Daoy (cell line): ENCODE measurements at regions not wholly inside any gene's neighbourhood (a gene's known extent, or its start where the extent isn't known, plus 50 kb on each side); places are given as distances from the start of the nearest gene placed in this dataset.
"Not testable (repeated sequence)": the region's sequence is repeated elsewhere in the genome, so short reads cannot be mapped to it uniquely, and the experiment has no call there.

Source experiments
- DNase-seq: peaks from one replicate; pipeline ENCODE4 v3.0.0-alpha.2; 2015; ENCODE audit warnings: low read depth

DNA sequence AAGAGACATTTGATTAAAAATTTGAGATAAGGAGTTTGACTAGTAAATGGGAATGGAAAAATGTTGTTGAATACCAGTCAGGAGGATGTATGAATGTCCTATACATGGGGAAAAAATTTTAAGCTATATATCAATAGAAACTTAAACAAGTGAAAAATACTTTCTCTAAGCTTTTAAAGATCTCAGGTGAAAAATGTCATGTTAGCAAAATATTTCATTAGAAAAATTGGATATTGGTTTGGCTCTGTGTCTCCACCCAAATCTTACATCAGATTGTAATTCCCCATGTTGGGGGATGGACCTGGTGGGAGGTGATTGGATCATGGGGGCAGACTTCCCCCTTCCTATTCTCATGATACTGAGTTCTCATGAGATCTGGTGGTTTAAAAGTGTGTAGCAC lies 279.6 kb upstream of the CADM2 start:
- DNase-seq = no peak

DNA sequence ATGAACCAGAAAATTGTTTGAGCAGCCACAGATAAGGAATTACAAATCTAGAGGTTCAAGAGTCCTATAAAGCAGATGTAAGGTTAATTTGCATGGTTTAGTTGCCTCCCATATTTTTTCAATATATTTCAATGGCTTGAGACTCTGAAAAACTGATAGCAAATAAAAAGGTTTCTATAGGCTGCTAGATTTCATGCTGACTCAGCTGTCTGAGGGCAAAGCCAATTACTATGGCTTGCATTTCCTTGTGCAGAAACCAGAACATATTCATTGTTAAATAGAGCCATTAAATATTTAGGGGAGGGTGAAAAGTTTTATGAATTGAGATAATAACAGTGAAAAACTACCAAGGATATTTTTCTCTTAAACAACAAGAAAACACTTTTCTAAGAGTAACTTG lies 278.1 kb upstream of the CADM2 start:
- no peak for DNase-seq

DNA sequence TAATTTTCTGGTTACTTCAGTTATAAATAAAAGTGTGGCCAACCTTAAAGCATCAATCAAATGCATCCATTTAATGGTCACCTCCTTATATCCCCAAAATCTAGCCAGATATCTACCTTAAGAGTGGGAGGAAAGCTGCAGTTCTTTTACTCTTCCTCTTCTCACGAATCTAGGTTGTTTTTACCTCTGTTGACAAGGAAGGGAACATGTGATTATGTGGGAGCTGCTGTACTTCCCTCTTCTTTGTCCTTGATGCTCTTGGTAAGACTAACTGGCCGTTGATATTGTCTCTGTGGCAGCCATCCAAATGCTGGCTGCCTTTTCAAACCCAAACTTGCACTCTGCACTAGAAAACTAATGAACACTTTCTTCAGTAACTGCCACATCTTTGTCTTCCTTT lies 275.3 kb upstream of the CADM2 start:
- no peak for DNase-seq

DNA sequence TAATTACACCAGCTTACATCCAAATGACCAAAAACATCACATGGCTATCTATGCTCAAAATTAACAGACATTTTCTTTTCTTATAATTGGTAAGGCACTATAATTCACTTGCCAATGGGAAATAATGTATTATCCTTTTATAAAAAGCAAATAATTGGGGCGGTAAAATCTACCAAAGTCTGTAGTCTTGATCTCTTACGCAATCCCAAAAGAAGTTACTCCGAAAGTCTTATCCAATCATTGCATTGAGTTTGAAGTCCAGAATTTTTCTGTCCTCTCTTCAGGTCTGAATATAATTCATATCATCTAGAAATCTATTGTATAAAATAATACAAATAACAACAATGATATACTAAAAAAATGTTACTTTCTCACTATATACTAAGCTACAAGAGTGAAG lies 273.3 kb upstream of the CADM2 start:
- no peak for DNase-seq

DNA sequence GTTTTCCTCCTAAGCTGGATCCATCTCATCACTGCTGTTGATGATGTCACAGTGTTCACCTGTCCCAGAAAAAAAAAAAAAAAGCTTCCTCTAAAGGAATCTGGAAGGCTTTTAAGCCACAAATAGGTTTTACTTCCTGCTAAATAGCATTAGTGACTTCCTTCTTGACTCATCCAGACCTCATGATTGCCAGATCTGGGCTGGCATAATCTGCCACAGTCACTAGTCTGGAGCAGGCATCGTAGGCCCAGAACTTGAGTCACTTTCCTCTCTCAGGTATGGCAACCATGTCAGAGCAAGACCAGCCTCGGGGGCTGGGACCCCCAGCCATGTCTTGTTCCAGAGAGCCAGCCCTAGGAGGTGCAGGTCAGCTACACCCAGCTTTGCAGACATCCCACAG lies 266.5 kb upstream of the CADM2 start:
- DNase-seq = no peak

DNA sequence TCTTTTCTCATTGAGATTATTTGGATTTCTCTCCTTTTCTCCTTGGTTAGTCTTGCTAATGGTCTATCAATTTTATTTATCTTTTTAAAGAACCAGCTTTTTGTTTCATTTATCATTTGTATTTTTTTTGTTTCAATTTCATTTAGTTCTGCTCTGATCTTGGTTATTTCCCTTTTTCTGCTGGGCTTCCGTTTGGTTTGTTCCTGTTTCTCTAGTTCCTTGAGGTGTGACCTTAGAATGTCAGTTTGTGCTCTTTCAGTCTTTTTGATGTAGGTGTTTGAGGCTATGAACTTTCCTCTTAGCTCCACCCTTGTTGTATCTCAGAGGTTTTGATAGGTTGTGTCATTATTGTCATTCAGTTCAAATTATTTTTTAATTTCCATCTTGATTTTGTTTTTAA lies 248.5 kb upstream of the CADM2 start:
- not testable (repeated sequence) for DNase-seq

DNA sequence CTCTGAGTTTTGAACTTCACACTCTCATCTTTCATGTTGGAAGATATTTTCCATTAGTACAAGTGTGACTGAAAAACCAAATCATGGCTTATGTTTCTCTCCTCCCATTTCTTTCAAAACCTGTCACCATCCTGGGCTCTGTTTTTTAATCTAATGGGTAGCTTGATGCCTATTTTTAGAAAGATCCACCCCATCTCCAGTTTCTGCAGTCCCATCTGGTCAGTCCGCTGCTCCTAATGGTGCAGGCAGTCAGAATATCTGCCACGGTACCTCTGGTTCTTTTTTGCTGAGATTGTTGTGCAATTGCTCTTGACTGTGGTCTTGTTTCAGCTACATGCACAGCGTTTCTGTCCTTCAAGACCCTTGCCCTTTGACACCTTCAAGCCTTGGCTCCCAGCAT lies 240.9 kb upstream of the CADM2 start:
- no peak for DNase-seq

DNA sequence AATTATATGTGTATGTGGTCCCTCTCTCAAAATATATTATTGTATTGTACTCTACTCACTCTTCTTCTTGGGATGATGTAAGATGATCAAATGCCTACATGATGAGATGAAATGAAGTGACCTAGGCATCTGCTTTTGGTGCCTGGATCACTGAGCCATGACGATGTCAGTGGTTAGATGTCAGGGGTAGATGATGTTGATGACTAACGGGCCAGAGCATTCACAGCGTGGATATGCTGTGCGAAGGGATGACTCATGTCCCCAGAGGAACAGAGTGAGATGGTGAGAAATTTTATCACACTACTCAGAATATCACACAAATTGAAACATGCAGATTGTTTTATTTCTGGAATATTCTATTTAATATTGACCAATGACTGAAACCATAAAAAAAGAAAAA lies 233.9 kb upstream of the CADM2 start:
- peak; percentile 3 for DNase-seq

DNA sequence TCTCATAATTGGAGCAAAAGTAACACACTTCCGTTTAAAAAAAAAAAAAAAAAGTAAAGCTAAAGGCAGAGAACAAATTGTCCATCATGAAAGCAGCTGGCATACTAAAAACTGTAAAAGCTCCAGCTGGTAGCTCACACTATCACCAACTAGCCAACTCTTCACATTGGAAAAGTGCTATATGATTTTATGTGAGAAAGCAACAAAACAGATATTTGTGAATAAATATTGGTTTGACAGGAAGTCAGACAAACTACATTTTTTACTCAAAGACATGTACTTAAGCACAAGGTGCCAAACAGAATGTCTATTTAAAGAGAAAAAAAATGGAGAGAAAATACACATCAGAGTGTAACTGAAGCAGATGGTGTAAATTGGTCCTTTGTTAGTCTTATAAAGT lies 231.2 kb upstream of the CADM2 start:
- DNase-seq = no peak

DNA sequence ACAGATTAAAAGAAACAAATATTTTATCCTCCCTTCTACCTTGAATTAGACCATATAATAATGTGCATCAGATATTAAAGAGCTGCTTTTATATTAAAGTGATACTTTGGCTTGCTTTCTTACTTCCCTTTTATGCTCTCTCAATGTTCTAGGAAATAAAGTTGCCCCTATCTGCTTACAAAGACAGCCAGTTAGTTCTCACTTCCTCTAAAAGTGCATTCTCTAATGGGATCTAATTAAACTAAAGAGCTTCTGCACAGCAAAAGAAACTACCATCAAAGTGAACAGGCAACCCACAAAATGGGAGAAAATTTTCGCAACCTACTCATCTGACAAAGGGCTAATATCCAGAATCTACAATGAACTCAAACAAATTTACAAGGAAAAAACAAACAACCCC lies 224.1 kb upstream of the CADM2 start:
- DNase-seq = not testable (repeated sequence)

DNA sequence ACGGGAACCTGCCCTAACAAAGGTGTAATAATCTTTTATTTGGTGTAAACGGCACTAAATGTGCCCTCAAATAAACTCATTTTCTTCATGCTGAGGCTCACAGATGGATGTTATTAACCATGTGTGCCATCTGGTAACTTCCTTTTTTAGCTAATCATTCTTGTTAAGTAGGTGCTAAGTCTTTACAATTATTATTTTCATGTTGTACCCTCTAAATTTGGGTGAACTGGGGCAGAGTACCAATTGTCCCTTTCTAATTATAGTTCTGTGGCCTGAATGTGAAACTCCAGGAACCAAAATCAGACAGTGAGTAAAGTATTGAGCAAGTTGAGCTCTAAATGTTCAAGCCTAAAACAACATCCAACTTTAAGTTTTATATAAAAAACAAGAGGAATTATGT lies 220.7 kb upstream of the CADM2 start:
- DNase-seq = no peak

DNA sequence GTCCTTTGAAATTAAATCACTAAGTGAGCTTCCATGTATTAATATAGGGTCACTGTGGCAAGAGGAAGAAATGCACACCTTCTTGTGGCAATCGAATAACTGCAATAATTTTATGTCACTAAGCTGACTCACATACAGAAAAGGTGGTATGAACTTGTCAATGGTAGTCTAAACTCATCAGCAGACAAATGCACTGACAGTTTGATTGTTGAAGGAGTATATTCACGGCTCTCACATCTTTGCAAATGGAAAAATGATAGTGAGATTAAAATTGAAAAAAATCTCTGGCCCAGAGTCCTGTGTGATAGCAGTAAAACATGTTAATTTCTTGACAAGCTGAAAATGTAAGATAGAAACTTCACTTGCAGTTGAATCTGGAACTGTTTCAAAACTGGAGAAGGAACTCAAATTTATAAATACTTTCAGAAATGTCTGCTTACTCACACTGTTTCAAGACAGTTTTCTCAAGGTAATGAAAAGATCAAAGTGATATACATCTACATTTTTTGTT lies 215.8 kb upstream of the CADM2 start:
- DNase-seq = no peak

DNA sequence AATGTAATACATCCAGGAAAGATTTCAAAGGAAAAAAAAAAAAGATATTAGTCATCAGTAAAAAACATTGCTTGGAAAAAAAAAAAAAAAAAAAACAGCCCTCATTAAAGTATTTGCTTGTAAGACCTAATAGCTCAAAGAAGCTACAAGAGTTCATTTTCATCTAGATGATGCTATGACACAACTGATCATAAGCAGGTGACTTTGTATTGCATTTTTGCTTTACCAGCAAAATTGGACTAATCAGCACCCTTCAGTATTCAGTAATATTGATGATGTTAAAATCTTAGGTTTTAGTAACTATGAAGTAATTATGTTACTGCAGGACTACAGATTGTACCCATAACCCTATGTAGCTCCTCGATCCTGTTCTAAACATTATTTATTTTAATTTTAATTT lies 214.7 kb upstream of the CADM2 start:
- DNase-seq = no peak

DNA sequence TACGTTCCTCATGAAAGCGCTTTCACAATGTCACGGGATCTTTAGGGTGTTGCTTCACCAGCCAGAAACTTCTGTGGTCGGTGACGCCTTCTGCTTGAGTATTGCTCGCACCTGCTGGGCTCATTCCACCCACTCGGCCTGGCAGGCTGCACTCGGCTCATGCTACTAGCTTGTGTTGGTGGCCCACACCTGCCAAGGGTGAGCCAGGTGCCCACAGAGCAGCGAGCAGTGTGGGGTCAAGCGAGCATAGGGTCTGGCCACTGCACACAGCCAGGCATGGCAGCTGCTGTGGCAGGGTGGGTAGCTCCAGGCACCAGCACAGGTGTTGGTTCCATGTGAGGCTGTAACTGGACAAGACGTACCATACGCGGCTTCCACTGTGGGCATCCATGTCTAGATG lies 202.9 kb upstream of the CADM2 start:
- DNase-seq = no peak

DNA sequence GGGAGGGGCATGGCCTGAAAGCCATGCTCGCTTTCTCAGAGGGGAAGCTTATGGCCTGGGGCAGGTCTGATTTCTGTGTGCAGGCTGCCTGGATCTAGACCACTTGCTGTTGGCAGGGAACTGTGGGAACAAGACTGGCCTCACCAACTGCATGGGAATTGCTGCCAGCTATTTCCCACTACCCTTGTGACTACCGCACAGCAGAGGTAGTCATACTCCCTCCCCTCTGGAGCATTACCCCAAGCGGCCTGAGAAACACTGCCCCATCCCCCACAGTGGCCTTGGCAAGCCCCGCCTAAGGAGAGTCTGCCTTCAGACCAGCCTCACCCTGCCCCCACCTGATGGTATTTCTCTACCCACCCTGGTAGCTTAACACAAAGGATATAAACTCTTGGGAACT lies 199.4 kb upstream of the CADM2 start:
- DNase-seq = no peak

DNA sequence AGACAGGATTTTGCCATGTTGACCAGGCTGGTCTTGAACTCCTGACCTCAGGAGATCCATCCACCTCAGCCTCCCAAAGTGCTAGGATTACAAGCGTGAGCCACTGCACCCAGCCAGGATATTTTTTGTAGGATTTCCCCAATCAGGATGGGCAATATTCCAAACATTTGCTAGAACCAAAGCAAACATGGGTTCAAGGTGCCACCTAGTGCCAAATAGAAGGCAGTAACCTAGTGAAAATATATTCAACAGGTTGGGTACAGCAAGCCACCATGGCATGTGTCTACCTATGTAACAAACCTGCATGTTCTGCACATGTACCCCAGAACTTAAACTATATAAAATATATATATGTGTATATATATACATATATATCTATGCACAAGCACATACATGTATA lies 185.9 kb upstream of the CADM2 start:
- DNase-seq = no peak

DNA sequence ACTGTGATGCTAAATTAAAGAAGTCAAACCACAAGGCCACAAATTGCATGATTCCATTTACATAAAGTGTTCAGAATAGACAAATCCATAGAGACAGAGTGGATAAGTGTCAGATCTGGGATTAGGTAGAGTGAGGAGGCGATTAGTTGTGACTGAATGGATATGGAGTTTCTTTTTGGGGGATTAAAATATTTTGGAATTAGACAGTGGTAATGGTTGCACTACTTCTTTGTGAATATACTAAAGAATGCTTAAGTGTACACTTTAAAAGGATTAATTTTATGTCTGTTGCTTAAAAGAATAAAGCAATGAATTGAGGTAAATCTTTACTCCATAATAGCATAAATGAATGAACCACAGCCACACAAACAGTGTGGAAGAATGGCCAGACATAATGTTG lies 175.5 kb upstream of the CADM2 start:
- no peak for DNase-seq

DNA sequence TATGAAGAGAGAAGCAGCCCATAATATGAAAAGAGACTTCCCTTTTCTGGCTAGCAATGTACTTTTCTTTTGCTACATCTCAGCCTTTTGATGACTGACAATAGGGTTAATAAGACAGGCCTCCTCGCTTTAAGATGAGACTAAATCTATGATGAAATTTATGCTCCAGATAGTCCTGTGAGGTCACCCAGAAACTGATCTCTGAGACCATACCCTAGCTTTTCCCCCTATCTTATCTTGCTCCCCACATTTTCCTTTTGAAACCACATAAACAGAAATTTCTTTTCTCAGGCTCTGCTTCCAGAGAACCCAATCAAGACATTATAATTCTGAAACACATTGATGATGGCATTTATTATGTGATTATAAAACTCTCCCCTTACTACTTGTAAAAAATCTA lies 168.8 kb upstream of the CADM2 start:
- DNase-seq = no peak

DNA sequence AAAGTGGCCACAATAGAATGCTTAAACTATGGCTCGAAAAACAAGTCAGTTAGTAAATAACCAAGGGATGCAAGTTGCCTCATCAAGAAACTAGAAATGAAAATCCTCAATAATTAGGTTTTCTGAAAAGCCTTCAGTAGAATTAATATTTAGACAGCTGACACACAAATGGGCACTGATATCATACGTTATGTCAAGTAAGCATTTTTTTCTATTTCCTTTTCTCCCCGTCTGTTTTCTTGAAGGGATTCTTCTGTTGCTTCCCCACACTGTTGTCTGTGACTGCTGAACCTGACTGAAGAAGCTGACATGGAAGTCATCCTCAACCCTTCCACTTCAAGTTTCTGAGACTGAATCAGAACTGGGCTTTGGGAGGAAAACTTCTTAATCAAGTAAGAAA lies 151.8 kb upstream of the CADM2 start:
- no peak for DNase-seq

DNA sequence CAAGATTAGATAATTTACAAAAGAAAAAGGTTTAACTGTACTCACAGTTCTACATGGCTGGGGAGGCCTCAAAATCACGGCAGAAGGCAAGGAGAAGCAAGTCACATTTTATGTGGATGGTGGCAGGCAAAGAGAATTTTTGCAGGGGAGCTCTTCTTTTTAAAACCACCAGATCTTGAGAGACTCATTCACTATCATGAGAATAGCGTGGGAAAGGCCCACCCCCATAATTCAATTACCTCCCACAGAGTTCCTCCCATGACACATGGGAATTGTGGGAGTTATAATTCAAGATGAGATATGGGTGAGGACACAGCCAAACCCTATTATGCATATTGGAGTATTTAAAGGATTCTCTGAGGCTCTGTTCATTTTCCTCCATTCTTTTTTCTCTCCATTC lies 138.7 kb upstream of the CADM2 start:
- no peak for DNase-seq

DNA sequence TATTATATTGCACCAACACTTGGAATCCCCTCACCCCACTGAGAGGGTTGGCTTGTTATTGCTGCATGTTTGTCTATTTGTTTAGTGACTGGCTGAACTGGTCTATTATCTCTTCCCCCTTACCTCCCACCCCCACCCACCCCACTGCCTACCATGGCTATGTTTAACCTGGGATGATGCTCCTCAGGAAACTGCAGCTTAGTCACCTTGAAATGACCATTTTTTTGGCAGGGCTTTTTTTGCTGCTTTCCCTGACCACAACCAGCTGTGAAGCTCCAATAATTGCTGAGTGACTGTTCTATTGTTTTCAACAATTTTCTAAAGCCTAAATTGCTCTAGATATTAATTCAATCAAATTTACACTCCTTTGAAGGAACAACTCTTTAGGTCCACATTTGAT lies 137.9 kb upstream of the CADM2 start:
- no peak for DNase-seq

DNA sequence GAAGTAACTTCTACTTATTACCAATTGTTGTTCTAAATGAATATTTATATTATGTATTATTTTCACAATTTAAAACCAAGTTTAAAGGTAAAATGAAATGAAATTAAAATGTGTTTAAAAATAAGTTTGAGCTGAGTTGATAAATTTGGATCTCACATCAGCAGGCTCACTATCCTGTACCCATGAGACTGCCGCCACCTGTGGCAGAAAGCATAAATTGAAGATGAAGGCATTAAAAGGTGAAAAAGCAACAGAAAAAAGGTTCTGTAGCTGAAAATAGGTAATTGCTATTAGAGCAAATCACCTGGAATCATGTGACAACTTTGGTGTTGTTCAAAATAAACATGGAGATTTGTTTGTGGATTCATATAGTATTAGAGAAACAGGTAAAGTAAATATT lies 133.0 kb upstream of the CADM2 start:
- no peak for DNase-seq

DNA sequence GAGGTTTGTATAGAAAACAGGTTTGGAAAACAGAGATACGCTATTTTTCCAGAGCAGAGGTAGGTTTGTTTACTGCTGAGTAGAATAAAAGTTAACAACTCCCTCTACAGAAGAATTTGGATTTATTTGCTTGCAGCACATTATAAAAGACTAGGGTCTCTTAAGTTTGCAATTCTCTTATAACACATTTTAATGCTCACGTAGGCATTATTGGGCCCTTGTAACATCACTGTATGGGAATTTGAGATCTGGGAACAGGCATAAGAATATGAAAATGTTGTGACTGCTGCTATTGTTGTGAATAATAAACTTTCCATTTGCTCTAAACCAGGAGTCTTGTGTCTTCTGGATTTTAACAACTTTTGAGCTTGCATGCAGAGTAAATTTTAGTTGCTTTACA lies 128.3 kb upstream of the CADM2 start:
- no peak for DNase-seq

DNA sequence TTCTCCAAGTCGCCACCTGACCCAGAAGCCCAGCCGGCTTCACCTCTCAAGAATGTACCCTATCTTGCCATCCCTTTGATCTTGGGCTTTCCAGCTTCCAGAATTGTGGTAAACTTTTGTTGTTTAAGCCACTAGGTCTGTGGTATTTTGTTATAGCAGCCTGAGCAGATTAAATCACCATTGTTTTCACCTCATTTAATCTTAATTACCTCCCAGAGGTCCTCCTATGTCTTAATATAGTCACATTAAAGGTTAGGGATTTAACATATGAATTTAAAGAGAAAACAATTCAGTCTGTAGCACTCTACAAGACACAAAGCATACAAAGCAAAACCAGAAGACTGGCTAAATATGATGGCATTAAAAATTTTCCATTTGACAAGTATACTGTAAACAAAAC lies 123.4 kb upstream of the CADM2 start:
- no peak for DNase-seq

DNA sequence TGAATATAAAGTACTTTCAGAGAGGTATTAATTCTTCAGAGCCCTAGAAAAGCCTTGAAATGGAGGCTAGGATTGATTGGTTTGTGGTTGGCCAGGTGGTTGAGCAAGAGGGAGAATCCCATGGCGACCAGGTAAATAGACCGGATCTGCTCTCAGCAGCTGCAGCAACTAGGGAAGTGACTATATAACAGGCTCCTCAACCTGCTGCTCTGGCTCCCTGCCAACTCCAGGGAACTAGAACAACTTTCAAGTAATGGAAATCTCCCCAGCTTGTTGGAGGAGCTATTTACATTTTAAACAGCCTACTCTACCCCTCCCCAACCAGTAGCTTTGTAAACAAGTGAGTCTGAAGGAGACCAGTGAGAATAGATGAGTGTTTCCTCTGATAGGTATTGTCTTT lies 121.8 kb upstream of the CADM2 start:
- DNase-seq = no peak
